Dendritic cell treated with granulocyte-macrophage colony-stimulating factor and Interleukin-4, amounts not matched to agents 40 ng/mL and 50 ng/mL, for 4 days (primary cell): ENCODE measurements at regions not wholly inside any gene's neighbourhood (a gene's known extent, or its start where the extent isn't known, plus 50 kb on each side); places are given as distances from the start of the nearest gene placed in this dataset.

ENCODE experiments used
- H3K27ac Mint-ChIP-seq: one replicate; pipeline ENCODE4 v1.8.0; 2022; ENCODE audit warnings: mild to moderate bottlenecking, mixed read lengths
- H3K27me3 Mint-ChIP-seq: one replicate; pipeline ENCODE4 v1.8.0; 2022; ENCODE audit warnings: mild to moderate bottlenecking, mixed read lengths
- H3K36me3 Mint-ChIP-seq: one replicate; pipeline ENCODE4 v1.8.0; 2022; ENCODE audit warnings: low read depth, mixed read lengths
- H3K4me1 Mint-ChIP-seq: one replicate; pipeline ENCODE4 v1.8.0; 2022; ENCODE audit warnings: low read depth, mixed read lengths
- H3K4me3 Mint-ChIP-seq: one replicate; pipeline ENCODE4 v1.8.0; 2022; ENCODE audit warnings: mild to moderate bottlenecking, moderate library complexity, mixed read lengths
- H3K9me3 Mint-ChIP-seq: one replicate; pipeline ENCODE4 v1.8.0; 2022; ENCODE audit warnings: mixed read lengths
- intact Hi-C: fragments of 100-400 bp; cut with micrococcal nuclease; formaldehyde crosslinking; loops from one replicate; pipeline ENCODE4 v1.15.0; 2022

DNA sequence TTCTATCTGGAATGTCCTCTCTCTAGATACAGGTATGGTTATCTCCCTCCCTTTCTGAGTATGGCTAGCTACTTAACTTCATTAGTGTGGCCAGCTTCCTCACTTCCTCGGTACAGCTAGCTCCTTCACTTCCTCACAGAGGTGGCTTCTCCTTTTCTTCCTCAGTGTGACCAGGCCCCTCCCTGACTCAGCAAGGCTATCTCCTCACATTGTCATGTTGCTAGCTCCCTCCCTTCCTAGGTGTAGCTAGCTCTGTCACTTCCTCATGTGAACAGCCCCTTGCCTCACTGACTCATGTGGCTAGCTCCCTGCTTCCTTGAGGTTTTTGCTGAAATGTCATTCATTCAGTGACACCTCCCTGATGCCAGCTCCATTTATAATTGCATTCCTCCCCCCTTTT, 67.3 kb upstream of the DDIT4L start:
- H3K27me3 Mint-ChIP-seq, result no peaks in the 10 kb centered on the region
- no peak overlapping the region for H3K27ac Mint-ChIP-seq
- peaks cover 6% of the 10 kb centered on the region for H3K4me1 Mint-ChIP-seq
- no peak overlapping the region for H3K4me3 Mint-ChIP-seq
- no peaks in the 10 kb centered on the region for H3K36me3 Mint-ChIP-seq
- intact Hi-C loops, result no loop called here
- no peaks in the 10 kb centered on the region for H3K9me3 Mint-ChIP-seq

DNA sequence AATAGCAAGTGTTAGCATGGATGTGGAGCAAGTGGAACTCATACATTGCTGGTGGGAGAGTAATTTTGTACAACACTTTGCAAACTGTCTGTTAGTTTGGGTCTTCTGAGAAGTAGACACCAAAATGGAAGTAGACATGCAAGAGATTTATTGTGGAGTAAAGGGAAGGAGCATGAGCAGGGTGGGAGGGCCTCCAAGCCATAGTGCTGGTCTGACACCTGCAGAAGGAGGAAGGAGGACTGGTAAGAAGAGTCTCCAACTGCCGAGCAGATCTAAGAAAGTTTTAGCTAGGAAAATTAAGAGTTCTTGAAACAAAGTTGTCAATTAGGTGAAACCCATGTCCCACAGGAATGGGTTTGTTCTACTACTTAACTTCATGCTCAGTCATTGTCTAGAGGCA, 64.0 kb upstream of the DDIT4L start:
- H3K36me3 Mint-ChIP-seq, result no peaks in the 10 kb centered on the region
- no peaks in the 10 kb centered on the region for H3K27me3 Mint-ChIP-seq
- H3K4me3 Mint-ChIP-seq, result no peak overlapping the region
- no peaks in the 10 kb centered on the region for H3K9me3 Mint-ChIP-seq
- H3K27ac Mint-ChIP-seq, result no peak overlapping the region
- intact Hi-C loops, result no loop called here
- peaks cover 6% of the 10 kb centered on the region for H3K4me1 Mint-ChIP-seq

DNA sequence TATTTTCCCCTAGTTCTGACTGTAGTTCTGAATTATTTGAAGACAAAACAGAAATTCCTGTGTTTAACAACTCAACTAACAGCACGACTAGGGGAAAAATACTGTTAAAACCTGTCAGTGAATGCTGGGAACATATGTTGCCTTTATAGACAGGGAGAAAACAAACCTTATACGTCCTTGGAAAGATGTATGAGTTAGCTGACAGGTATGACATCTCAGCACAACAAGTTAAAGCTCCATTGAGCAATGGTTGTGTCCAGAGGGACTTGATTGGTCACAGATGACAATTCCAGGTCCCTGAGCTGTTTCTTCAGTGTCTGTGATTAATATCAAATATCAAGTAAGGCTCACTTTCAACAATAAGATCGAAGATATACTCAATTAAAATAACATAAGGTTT, 58.2 kb upstream of the DDIT4L start:
- H3K4me1 Mint-ChIP-seq, result no peaks in the 10 kb centered on the region
- no peak overlapping the region for H3K27ac Mint-ChIP-seq
- peaks cover 19% of the 10 kb centered on the region for H3K9me3 Mint-ChIP-seq
- intact Hi-C loops, result no loop called here
- no peaks in the 10 kb centered on the region for H3K27me3 Mint-ChIP-seq
- H3K4me3 Mint-ChIP-seq, result no peak overlapping the region
- H3K36me3 Mint-ChIP-seq, result no peaks in the 10 kb centered on the region

DNA sequence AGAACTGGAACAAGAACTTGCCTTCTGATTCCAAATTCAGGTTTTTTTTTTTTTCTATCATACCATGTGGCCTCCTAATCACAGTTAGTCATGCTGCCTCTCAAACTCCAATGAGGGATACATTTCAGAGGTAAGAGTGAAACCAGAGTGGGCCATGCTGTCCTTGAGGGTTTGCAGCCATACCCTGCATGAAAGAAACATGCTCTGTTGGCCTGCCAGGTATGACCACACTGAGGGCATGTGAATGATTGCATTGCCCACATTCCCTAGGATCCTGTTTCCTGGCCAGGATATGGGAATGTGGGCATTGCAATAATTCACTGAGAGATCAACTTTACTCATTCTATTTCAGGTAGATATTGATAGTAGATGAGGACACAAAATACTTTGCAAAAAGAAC, 56.4 kb upstream of the DDIT4L start:
- H3K4me3 Mint-ChIP-seq, result no peak overlapping the region

DNA sequence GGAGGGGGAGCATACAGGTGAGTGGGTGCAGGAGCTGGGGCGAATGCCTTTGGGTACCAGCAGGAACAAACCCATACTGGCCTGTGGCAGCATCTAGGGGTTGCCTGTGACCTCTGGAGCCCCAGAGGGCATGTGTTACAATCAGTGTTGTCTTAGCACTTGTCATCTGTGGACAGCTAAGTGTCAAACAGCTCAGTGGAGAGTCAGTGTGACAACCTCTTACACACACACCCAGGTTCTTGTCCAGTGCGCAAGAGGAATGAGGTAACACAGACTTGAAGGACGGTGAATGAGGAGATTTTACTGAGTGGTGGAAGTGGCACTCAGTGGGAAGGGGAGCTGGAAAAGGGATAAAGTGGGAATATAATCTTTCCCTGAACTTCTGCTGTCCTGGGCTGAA, 54.1 kb upstream of the DDIT4L start:
- peaks cover 34% of the 10 kb centered on the region for H3K9me3 Mint-ChIP-seq
- no peaks in the 10 kb centered on the region for H3K4me1 Mint-ChIP-seq
- no peaks in the 10 kb centered on the region for H3K27me3 Mint-ChIP-seq
- no peaks in the 10 kb centered on the region for H3K36me3 Mint-ChIP-seq
- H3K4me3 Mint-ChIP-seq, result no peak overlapping the region
- intact Hi-C loops, result no loop called here
- H3K27ac Mint-ChIP-seq, result no peak overlapping the region

More for the DNA sequence above, 56.4 kb upstream of the DDIT4L start:
- no peaks in the 10 kb centered on the region for H3K36me3 Mint-ChIP-seq
- H3K27ac Mint-ChIP-seq, result no peak overlapping the region
- H3K4me1 Mint-ChIP-seq, result no peaks in the 10 kb centered on the region
- no peaks in the 10 kb centered on the region for H3K27me3 Mint-ChIP-seq
- peaks cover 19% of the 10 kb centered on the region for H3K9me3 Mint-ChIP-seq
- intact Hi-C loops, result no loop called here
